ENCODE measurements at regions not wholly inside any gene's neighbourhood (a gene's known extent, or its start where the extent isn't known, plus 50 kb on each side); places are given as distances from the start of the nearest gene placed in this dataset.

- H3K36me3 Mint-ChIP-seq (ENCODE audit: low read depth): no peaks in the 10 kb centered on the region
- peaks cover 10% of the 10 kb centered on the region for H3K27me3 Mint-ChIP-seq
- no peaks in the 10 kb centered on the region for H3K9me3 Mint-ChIP-seq
- DNase-seq: no peak
- H3K27ac Mint-ChIP-seq: no peak overlapping the region
- H3K4me3 Mint-ChIP-seq: no peak overlapping the region
- no peaks in the 10 kb centered on the region for H3K4me1 Mint-ChIP-seq (ENCODE audit: low read depth)
These were observed 1492.1 kb downstream of the BRD1 start for GRCh38 chr22:48335442-48336139.

GRCh38 chr22:48334971-48335370, 1492.7 kb downstream of the BRD1 start:
- H3K4me3 Mint-ChIP-seq: no peak overlapping the region
- no peaks in the 10 kb centered on the region for H3K4me1 Mint-ChIP-seq (ENCODE audit: low read depth)
- H3K27ac Mint-ChIP-seq: no peak overlapping the region
- no peaks in the 10 kb centered on the region for H3K9me3 Mint-ChIP-seq
- H3K36me3 Mint-ChIP-seq (ENCODE audit: low read depth): no peaks in the 10 kb centered on the region
- H3K27me3 Mint-ChIP-seq: peaks cover 9% of the 10 kb centered on the region
- no peak for DNase-seq

GRCh38 chr22:48333816-48334735, 1493.6 kb downstream of the BRD1 start:
- H3K4me1 Mint-ChIP-seq (ENCODE audit: low read depth): no peaks in the 10 kb centered on the region
- H3K9me3 Mint-ChIP-seq: peaks cover 1% of the 10 kb centered on the region
- H3K36me3 Mint-ChIP-seq (ENCODE audit: low read depth): no peaks in the 10 kb centered on the region
- peaks cover 4% of the 10 kb centered on the region for H3K27me3 Mint-ChIP-seq
- DNase-seq: no peak
- H3K4me3 Mint-ChIP-seq: no peak overlapping the region
- H3K27ac Mint-ChIP-seq: no peak overlapping the region

DNA sequence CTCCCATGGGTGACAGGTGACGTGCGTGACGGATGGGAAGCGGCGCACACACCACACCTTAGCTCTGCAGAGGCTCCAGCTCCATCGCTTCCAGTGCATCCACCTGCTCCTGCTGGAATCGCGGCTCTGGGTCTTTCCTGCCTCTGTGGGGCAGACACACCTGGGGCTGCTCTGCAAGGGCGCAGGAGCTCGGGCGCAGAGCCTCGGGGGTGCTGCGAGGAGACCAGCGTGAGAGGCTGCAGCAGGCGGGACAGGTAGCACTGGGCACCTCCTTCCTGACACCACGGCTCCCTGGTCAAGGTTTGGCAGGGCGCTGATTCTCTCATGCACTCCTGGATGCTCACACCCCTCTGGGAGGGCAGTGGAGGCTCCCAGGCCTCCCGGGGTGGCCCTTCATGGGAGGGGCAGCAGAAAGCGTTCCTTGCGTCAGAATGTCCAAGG, 1494.3 kb downstream of the BRD1 start:
- Mint-ChIP-seq H3K27ac (no peak overlapping the region), H3K27me3 (peaks cover 4% of the 10 kb centered on the region), H3K9me3 (peaks cover 1% of the 10 kb centered on the region), H3K4me3 (no peak overlapping the region), H3K4me1 (ENCODE audit: low read depth) (no peaks in the 10 kb centered on the region), H3K36me3 (ENCODE audit: low read depth) (no peaks in the 10 kb centered on the region)
- no peak for DNase-seq

DNA sequence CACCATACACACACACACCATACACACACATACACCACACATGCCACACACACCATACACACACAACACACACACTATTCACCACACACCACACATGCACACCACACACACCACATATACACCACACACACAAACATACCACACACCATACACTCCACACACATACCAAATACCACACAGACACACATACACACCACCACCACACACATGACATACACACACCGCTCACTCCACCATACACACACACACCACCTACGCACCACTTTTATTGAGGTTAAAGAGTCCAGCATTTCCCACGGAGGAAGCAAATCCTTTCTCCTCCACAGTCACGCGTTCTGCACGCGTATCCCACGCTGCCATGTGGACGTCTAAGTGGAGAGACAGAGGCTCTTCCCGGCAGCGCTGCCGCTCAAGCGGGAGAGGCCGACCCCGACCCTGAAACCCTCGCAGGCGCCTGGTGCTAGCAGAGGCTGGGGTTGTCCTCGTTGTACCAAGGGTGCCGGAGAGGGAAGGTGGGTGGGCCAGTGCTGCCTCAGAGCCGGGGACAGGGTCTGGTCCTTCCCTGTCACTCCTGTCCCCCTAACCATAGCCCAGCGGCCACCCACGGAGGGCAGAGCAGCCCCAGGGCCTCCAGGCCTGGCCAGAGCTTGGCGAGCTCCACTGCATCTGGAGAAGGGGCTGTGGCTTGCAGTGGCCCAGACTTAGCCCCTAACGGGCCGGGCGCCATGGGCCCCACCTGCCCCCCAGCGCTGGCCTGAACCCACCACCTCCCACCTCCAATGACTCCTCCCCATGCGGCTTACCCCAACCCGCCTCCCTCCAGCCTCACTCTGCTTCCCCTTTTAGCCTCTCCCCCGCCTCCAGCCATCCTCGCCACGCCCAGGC, 1495.0 kb downstream of the BRD1 start:
- DNase-seq: no peak
- H3K27me3 Mint-ChIP-seq: no peaks in the 10 kb centered on the region
- H3K27ac Mint-ChIP-seq: no peak overlapping the region
- H3K4me3 Mint-ChIP-seq: no peak overlapping the region
- H3K4me1 Mint-ChIP-seq (ENCODE audit: low read depth): no peaks in the 10 kb centered on the region
- H3K36me3 Mint-ChIP-seq (ENCODE audit: low read depth): no peaks in the 10 kb centered on the region
- H3K9me3 Mint-ChIP-seq: peaks cover 1% of the 10 kb centered on the region

- H3K27me3 Mint-ChIP-seq: no peaks in the 10 kb centered on the region
- H3K4me3 Mint-ChIP-seq: no peak overlapping the region
- DNase-seq: no peak
- H3K9me3 Mint-ChIP-seq: peaks cover 1% of the 10 kb centered on the region
- H3K27ac Mint-ChIP-seq: no peak overlapping the region
- no peaks in the 10 kb centered on the region for H3K4me1 Mint-ChIP-seq (ENCODE audit: low read depth)
- H3K36me3 Mint-ChIP-seq (ENCODE audit: low read depth): no peaks in the 10 kb centered on the region
These were observed 1495.9 kb downstream of the BRD1 start for GRCh38 chr22:48331691-48332220.

- no peaks in the 10 kb centered on the region for H3K27me3 Mint-ChIP-seq
- no peak overlapping the region for H3K4me3 Mint-ChIP-seq
- DNase-seq: no peak
These were observed 1496.4 kb downstream of the BRD1 start for GRCh38 chr22:48331266-48331665.

GRCh38 chr22:48327721-48328120, 1500.0 kb downstream of the BRD1 start:
- Mint-ChIP-seq H3K27me3 (peaks cover 2% of the 10 kb centered on the region), H3K27ac (no peak overlapping the region), H3K4me1 (ENCODE audit: low read depth) (no peaks in the 10 kb centered on the region), H3K36me3 (ENCODE audit: low read depth) (no peaks in the 10 kb centered on the region), H3K4me3 (no peak overlapping the region), H3K9me3 (peaks cover 7% of the 10 kb centered on the region)
- DNase-seq: no peak

More at GRCh38 chr22:48331266-48331665, 1496.4 kb downstream of the BRD1 start:
- Mint-ChIP-seq H3K27ac (no peak overlapping the region), H3K36me3 (ENCODE audit: low read depth) (no peaks in the 10 kb centered on the region), H3K4me1 (ENCODE audit: low read depth) (no peaks in the 10 kb centered on the region), H3K9me3 (peaks cover 1% of the 10 kb centered on the region)

GRCh38 chr22:48323746-48324145, 1503.9 kb downstream of the BRD1 start:
- no peak for DNase-seq
- Mint-ChIP-seq H3K27ac (no peak overlapping the region), H3K36me3 (ENCODE audit: low read depth) (no peaks in the 10 kb centered on the region), H3K9me3 (peaks cover 6% of the 10 kb centered on the region), H3K27me3 (peaks cover 10% of the 10 kb centered on the region), H3K4me1 (ENCODE audit: low read depth) (no peaks in the 10 kb centered on the region), H3K4me3 (no peak overlapping the region)

DNA sequence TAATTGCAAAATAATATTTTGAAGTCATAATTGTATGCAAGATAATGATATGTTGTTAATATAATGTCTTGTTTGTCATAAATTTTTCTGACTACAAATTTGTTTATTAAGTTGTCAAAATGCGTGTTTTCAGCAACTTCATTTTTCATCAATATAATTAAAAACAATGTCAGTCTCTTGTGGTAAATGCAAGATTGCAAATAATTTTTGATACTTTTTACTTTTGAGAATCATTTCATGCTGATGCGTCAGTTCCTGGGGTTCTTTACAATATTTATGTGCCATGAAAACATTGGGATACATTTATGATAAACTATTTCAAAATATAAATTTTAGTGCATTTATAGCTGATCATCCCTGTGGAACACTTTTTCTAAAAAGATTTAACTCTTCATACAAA, 1504.8 kb downstream of the BRD1 start:
- no peaks in the 10 kb centered on the region for H3K4me1 Mint-ChIP-seq (ENCODE audit: low read depth)
- H3K4me3 Mint-ChIP-seq: no peak overlapping the region
- DNase-seq: no peak
- no peak overlapping the region for H3K27ac Mint-ChIP-seq
- H3K9me3 Mint-ChIP-seq: peaks cover 6% of the 10 kb centered on the region
- peaks cover 10% of the 10 kb centered on the region for H3K27me3 Mint-ChIP-seq
- no peaks in the 10 kb centered on the region for H3K36me3 Mint-ChIP-seq (ENCODE audit: low read depth)

DNA sequence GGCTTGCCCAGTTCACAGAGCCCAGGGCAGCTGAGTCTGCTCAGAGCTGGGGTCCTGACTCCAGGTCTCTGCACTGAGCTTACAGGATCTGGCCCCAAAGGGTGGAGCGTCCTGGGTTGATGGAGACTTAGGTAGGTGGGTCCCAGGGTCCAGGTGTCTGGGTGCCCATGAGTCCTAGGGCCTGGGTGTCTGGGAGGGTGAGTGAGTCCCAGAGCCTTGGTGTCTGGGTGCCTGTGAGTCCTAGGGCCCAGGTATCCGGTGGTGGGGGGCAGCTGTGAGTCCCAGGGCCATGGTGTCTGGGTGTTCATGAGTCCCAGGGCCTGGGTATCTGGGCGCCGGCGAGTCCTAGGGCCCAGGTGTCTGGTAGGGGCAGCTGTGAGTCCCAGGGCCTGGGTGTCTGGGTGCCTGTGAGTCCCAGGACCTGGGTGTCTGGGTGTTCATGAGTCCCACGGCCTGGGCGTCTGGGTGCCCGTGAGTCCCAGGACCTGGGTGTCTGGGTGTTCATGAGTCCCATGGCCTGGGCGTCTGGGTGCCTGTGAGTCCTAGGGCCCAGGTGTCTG, 1505.6 kb downstream of the BRD1 start:
- DNase-seq: no peak
- H3K4me3 Mint-ChIP-seq: no peak overlapping the region
- H3K4me1 Mint-ChIP-seq (ENCODE audit: low read depth): no peaks in the 10 kb centered on the region

DNA sequence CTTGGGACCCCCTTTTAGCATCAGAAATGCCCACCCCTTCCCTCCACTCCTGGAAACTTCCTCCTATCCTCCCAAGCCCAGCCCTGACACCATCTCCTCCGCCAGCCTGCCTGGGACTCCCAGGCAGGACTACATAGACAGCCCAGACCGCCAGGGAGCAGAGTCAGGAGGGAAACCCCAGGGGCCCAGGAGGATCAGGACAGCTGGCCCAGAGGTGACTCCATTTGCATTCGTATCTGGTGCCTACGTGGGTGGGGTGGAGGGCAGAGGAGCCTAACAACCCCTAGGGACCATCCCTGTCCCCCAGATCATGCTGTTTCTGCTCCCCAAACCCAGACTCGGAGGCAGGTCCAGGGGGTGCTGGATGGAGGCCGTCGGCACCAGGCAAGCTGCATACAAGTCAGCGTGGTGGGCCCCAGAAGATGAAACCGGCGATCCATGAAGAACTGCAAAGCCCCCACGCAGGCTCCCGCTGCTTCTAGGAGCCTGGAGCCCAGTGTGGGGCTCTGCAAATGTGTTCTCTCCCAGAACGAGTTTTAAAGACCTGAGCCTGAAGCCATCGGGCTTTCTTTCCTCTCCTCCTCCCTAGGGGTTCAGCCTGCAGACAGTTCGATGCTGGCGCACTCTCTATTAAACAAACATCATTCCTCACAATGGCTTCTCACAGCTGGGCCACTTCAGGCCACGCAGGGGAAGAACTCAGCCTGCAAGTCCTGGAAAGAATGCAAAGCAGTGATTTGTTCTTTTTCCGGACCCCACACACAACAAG, 1506.8 kb downstream of the BRD1 start:
- H3K27ac Mint-ChIP-seq: no peak overlapping the region
- peaks cover 6% of the 10 kb centered on the region for H3K9me3 Mint-ChIP-seq
- H3K27me3 Mint-ChIP-seq: peaks cover 10% of the 10 kb centered on the region
- H3K4me3 Mint-ChIP-seq: no peak overlapping the region
- no peaks in the 10 kb centered on the region for H3K4me1 Mint-ChIP-seq (ENCODE audit: low read depth)
- H3K36me3 Mint-ChIP-seq (ENCODE audit: low read depth): no peaks in the 10 kb centered on the region
- no peak for DNase-seq

More for the DNA sequence above, 1505.6 kb downstream of the BRD1 start:
- peaks cover 10% of the 10 kb centered on the region for H3K27me3 Mint-ChIP-seq
- peaks cover 6% of the 10 kb centered on the region for H3K9me3 Mint-ChIP-seq
- no peaks in the 10 kb centered on the region for H3K36me3 Mint-ChIP-seq (ENCODE audit: low read depth)
- no peak overlapping the region for H3K27ac Mint-ChIP-seq

DNA sequence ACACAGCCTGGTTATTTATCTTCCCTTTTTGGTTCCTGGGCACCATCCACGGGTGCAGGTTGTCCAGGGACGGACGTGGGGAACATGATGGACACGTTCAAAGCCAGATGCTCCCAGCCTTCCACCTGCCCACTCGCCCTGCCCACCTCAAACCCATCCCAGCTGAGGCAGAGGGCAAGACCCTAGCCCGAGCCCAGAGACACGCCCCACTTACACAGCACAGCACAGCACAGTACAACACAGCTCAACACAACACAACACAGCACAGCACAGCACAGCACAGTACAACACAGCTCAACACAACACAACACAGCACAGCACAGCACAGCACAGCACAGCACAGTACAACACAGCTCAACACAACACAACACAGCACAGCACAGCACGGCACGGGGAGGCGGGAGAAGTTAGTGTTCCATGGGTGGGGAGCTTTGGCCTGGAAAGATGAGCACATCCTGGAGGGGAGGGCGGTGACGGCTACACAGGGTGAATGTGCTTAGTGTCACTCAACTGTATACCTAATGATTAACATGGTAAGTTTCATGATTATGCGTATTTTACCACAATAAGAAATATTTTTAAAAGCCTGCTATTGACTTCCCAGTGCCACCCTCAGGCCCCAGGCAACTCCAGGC, 1507.5 kb downstream of the BRD1 start:
- Mint-ChIP-seq H3K9me3 (peaks cover 6% of the 10 kb centered on the region), H3K36me3 (ENCODE audit: low read depth) (no peaks in the 10 kb centered on the region), H3K27me3 (peaks cover 10% of the 10 kb centered on the region), H3K4me3 (no peak overlapping the region), H3K27ac (no peak overlapping the region), H3K4me1 (ENCODE audit: low read depth) (no peaks in the 10 kb centered on the region)
- no peak for DNase-seq

Measured in activated T-cell treated with anti-CD3 and anti-CD28 coated beads, Interleukin-2, amount 50 U/mL, for 24 hours (primary cell).